ENCODE measurements at regions not wholly inside any gene's neighbourhood (a gene's known extent, or its start where the extent isn't known, plus 50 kb on each side); places are given as distances from the start of the nearest gene placed in this dataset.

- no peak for DNase-seq (ENCODE audit: low read depth, low spot score)
Observed at GRCh38 chr2:199131876-199132275, 325.9 kb downstream of the SATB2 start.

- DNase-seq (ENCODE audit: low read depth, low spot score), result no peak
Observed at GRCh38 chr2:199131136-199131655, 326.5 kb downstream of the SATB2 start.

GRCh38 chr2:199130501-199130900 is 327.2 kb downstream of the SATB2 start:
- no peak for DNase-seq (ENCODE audit: low read depth, low spot score)

- DNase-seq (ENCODE audit: low read depth, low spot score), result no peak
Observed at GRCh38 chr2:199128476-199129229, 329.1 kb downstream of the SATB2 start.

- DNase-seq (ENCODE audit: low read depth, low spot score), result no peak
Observed at GRCh38 chr2:199119796-199120195, 337.9 kb downstream of the SATB2 start.

- no peak for DNase-seq (ENCODE audit: low read depth, low spot score)
Observed at GRCh38 chr2:199118673-199119112, 339.0 kb downstream of the SATB2 start.

GRCh38 chr2:199115169-199115568 is 342.6 kb downstream of the SATB2 start:
- no peak for DNase-seq (ENCODE audit: low read depth, low spot score)

- DNase-seq (ENCODE audit: low read depth, low spot score), result no peak
Observed at GRCh38 chr2:199113111-199113510, 344.6 kb downstream of the SATB2 start.

- no peak for DNase-seq (ENCODE audit: low read depth, low spot score)
Observed at GRCh38 chr2:199111458-199111857, 346.3 kb downstream of the SATB2 start.

- DNase-seq (ENCODE audit: low read depth, low spot score), result no peak
Observed at GRCh38 chr2:199108056-199108455, 349.7 kb downstream of the SATB2 start.

- DNase-seq (ENCODE audit: low read depth, low spot score), result no peak
Observed at GRCh38 chr2:199105826-199106225, 351.9 kb downstream of the SATB2 start.

- DNase-seq (ENCODE audit: low read depth, low spot score), result no peak
Observed at GRCh38 chr2:199101487-199101886, 356.3 kb downstream of the SATB2 start.

- no peak for DNase-seq (ENCODE audit: low read depth, low spot score)
Observed at GRCh38 chr2:199100326-199101110, 357.2 kb downstream of the SATB2 start.

GRCh38 chr2:199092419-199092818 is 365.3 kb downstream of the SATB2 start:
- no peak for DNase-seq (ENCODE audit: low read depth, low spot score)

- DNase-seq (ENCODE audit: low read depth, low spot score), result no peak
Observed at GRCh38 chr2:199085261-199085660, 372.5 kb downstream of the SATB2 start.

- DNase-seq (ENCODE audit: low read depth, low spot score), result no peak
Observed at GRCh38 chr2:199070322-199070949, 387.3 kb downstream of the SATB2 start.

- no peak for DNase-seq (ENCODE audit: low read depth, low spot score)
Observed at GRCh38 chr2:199064201-199064600, 393.5 kb downstream of the SATB2 start.

- DNase-seq (ENCODE audit: low read depth, low spot score), result no peak
Observed at GRCh38 chr2:199057936-199058335, 399.8 kb downstream of the SATB2 start.

- DNase-seq (ENCODE audit: low read depth, low spot score), result no peak
Observed at GRCh38 chr2:199055336-199055735, 402.4 kb downstream of the SATB2 start.

- no peak for DNase-seq (ENCODE audit: low read depth, low spot score)
Observed at GRCh38 chr2:199042660-199043379, 414.9 kb downstream of the SATB2 start.

- no peak for DNase-seq (ENCODE audit: low read depth, low spot score)
Observed at GRCh38 chr2:199040522-199040921, 417.2 kb downstream of the SATB2 start.
